Calu3 (cell line): ENCODE measurements at regions not wholly inside any gene's neighbourhood (a gene's known extent, or its start where the extent isn't known, plus 50 kb on each side); places are given as distances from the start of the nearest gene placed in this dataset.
"Not testable (repeated sequence)": the region's sequence is repeated elsewhere in the genome, so short reads cannot be mapped to it uniquely, and the experiment has no call there.

Source experiments
- BruUV-seq: library from RNA; stranded (reverse); fragments of 400-500 nt; replicated peaks from 2 replicates; lab custom pipeline; 2021; lab: Mats Ljungman, UMichigan
- CTCF ChIA-PET: fragments of 300-600 bp; sonication (Branson Sonifier 250); formaldehyde crosslinking; loops from one replicate; lab custom pipeline; 2022; ENCODE audit warnings: antibody characterized with exemption; lab: Charles Lee
- DNase-seq: peaks from one replicate; pipeline ENCODE4 v3.0.0; 2022
- H3K27ac Mint-ChIP-seq: one replicate; pipeline ENCODE4 v1.8.0; 2022; ENCODE audit warnings: mixed read lengths; ENCODE audit not compliant: unreplicated experiment
- H3K27me3 Mint-ChIP-seq: one replicate; pipeline ENCODE4 v1.8.0; 2022; ENCODE audit warnings: mixed read lengths; ENCODE audit not compliant: unreplicated experiment
- H3K36me3 Mint-ChIP-seq: one replicate; pipeline ENCODE4 v1.8.0; 2022; ENCODE audit warnings: mild to moderate bottlenecking, moderate library complexity, mixed read lengths; ENCODE audit not compliant: insufficient read depth, unreplicated experiment
- H3K4me1 Mint-ChIP-seq: one replicate; pipeline ENCODE4 v1.8.0; 2022; ENCODE audit warnings: mild to moderate bottlenecking, low read depth, mixed read lengths; ENCODE audit not compliant: unreplicated experiment
- H3K4me3 Mint-ChIP-seq: one replicate; pipeline ENCODE4 v1.8.0; 2022; ENCODE audit warnings: mild to moderate bottlenecking, low read depth, moderate library complexity, mixed read lengths; ENCODE audit not compliant: unreplicated experiment
- H3K9me3 Mint-ChIP-seq: one replicate; pipeline ENCODE4 v1.8.0; 2022; ENCODE audit warnings: low read depth, mixed read lengths; ENCODE audit not compliant: unreplicated experiment
- intact Hi-C: fragments of 100-400 bp; cut with micrococcal nuclease; formaldehyde crosslinking; loops from one replicate; pipeline ENCODE4 v1.10.0; 2022; ENCODE audit not compliant: unreplicated experiment
- TF ChIP-seq, protein P1 (sequence below): fragments of 200-600 bp; IDR thresholded peaks from one replicate; pipeline ENCODE4 v1.8.0; 2022; ENCODE audit warnings: antibody characterized with exemption; ENCODE audit not compliant: unreplicated experiment

DNA sequence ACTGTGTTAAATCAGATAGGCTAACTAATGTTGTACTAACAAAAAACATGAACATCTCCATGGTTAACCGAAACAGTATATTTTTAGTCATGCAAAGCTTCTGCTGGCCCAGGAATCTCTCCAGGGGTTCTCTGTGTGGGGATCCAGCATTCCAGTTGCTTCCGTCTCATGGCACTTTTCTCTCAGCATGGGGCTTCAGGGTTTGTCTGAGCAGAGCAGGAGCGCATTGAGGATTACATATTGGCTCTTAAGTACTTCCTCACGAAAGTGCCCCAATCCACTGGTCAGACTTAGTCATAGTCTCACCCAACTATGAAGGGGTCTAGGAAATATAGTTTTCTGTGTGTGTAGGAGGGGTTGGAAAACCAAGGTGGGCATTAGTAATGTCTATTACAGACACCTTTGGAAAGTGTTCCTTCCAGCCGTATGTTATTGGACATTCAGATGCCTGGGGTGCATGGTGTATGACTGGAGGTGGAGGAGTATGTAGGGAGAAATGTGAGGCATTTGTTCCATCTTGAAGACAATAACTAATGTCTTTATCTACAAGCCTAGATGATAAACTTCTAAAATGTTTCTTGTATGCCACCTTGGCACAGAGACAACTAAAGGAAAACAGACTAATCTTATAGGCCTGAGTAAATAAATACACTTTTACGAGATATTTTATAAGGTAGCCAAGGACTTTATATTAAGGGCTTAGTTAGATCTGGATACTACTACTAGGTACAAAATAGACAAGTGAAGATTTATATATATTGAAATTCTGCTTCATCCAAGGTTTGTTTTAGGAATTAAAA lies 123.8 kb upstream of the ZEB2 start:
- no TSS peak for BruUV-seq
- H3K36me3 Mint-ChIP-seq: no peaks in the 10 kb centered on the region

DNA sequence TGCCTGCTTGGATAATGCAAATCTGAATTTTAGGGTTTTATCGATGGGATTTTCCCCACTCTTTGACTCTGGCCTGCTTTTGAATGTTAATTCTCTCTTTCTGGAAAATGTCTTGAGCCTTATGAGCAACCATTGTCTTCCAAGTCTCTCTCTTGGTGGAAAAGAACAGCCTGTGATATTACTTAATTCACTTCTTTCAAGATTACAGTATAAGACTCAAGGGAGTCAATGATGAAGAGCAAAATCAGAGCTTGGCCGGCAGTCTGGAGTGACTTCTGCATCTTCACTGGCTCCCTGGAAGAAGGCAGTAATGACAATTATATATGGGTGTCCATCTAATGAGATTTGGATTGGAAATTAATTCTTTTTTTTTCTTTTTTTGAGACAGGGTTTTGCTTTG lies 122.9 kb upstream of the ZEB2 start:
- no TSS peak for BruUV-seq
- CTCF ChIA-PET: interaction anchor here (0.6 kb wide), 1 partner anchor 1466 kb away, joined by 3 read pairs; no protein-coding TSS in a partner anchor
- H3K4me1 Mint-ChIP-seq: no peaks in the 10 kb centered on the region

More for the DNA sequence above, 123.8 kb upstream of the ZEB2 start:
- DNase-seq: no peak
- Mint-ChIP-seq H3K4me1 (no peaks in the 10 kb centered on the region), H3K4me3 (no peak overlapping the region), H3K27me3 (no peaks in the 10 kb centered on the region), H3K27ac (no peak overlapping the region), H3K9me3 (no peaks in the 10 kb centered on the region)
- TF ChIP-seq, protein P1, sequence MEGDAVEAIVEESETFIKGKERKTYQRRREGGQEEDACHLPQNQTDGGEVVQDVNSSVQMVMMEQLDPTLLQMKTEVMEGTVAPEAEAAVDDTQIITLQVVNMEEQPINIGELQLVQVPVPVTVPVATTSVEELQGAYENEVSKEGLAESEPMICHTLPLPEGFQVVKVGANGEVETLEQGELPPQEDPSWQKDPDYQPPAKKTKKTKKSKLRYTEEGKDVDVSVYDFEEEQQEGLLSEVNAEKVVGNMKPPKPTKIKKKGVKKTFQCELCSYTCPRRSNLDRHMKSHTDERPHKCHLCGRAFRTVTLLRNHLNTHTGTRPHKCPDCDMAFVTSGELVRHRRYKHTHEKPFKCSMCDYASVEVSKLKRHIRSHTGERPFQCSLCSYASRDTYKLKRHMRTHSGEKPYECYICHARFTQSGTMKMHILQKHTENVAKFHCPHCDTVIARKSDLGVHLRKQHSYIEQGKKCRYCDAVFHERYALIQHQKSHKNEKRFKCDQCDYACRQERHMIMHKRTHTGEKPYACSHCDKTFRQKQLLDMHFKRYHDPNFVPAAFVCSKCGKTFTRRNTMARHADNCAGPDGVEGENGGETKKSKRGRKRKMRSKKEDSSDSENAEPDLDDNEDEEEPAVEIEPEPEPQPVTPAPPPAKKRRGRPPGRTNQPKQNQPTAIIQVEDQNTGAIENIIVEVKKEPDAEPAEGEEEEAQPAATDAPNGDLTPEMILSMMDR: no peak
- CTCF ChIA-PET: interaction anchor here (0.6 kb wide), 1 partner anchor 69 kb away, joined by 4 read pairs; no protein-coding TSS in a partner anchor
- intact Hi-C loops: no loop called here

DNA sequence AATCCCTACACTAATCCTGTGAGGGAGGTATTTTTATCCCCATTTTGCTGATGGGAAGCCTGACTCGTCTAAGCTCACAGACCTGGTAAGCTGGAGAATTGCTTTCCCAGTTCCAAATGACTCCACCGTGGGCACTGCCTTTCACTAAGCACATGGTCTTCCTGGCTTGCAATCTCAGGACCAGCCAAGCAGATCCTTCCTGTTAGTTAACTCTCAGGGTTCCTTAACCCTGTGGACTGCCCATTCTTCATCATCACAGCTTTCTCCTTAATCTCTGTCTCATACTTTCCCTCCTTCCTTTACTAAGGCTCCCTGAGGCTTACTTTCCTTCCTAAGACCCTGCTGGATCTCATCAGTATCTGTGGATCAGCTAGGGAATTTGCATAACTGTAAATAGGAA lies 122.2 kb upstream of the ZEB2 start:
- no TSS peak for BruUV-seq
- DNase-seq: no peak
- Mint-ChIP-seq H3K36me3 (no peaks in the 10 kb centered on the region), H3K9me3 (no peaks in the 10 kb centered on the region), H3K27me3 (no peaks in the 10 kb centered on the region), H3K4me1 (no peaks in the 10 kb centered on the region), H3K4me3 (no peak overlapping the region), H3K27ac (no peak overlapping the region)
- intact Hi-C loops: no loop called here
- CTCF ChIA-PET: no interaction called here
- TF ChIP-seq, protein P1: no peak

More for the DNA sequence above, 122.9 kb upstream of the ZEB2 start:
- TF ChIP-seq, protein P1: no peak
- Mint-ChIP-seq H3K27ac (no peak overlapping the region), H3K9me3 (no peaks in the 10 kb centered on the region), H3K36me3 (no peaks in the 10 kb centered on the region), H3K27me3 (no peaks in the 10 kb centered on the region), H3K4me3 (no peak overlapping the region)
- intact Hi-C loops: no loop called here
- DNase-seq: no peak

DNA sequence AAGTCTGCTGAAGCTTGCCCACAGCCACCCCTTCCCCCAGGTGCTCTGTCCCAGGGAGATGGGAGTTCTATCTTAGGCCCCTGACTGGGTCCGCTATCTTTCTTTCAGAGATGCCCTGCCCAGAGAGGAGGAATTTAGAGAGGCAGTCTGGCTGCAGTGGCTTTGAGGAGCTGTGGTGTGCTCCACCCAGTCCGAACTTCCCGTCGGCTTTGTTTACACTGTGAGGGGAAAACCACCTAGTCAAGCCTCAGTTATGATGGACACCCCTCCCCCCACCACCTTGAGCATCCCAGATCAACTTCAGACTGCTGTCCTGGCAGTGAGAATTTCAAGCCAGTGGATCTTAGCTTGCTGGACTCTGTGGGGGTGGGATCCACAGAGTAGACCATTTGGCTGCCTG lies 118.3 kb upstream of the ZEB2 start:
- H3K27me3 Mint-ChIP-seq, H3K4me1 Mint-ChIP-seq, intact Hi-C loops, H3K27ac Mint-ChIP-seq, BruUV-seq, H3K9me3 Mint-ChIP-seq, DNase-seq, H3K36me3 Mint-ChIP-seq, H3K4me3 Mint-ChIP-seq: not testable (repeated sequence)
- CTCF ChIA-PET: interaction anchor here (0.6 kb wide), 2 partner anchors 28 to 1022 kb away, joined by 4 to 6 read pairs; no protein-coding TSS in a partner anchor

DNA sequence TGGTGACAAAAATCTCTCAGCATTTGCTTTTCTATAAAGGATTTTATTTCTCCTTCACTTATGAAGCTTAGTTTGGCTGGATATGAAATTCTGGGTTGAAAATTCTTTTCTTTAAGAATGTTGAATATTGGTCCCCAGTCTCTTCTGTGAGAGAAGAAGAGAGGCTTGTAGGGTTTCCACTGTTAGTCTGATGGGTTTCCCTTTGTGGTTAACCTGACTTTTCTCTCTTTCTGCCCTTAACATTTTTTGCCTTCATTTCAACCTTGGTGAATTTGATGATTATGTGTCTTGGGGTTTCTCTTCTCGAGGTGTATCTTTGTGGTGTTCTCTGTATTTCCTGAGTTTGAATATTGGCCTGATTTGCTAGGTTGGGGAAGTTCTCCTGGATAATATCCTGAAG lies 116.9 kb upstream of the ZEB2 start:
- H3K4me1 Mint-ChIP-seq, H3K27me3 Mint-ChIP-seq, BruUV-seq, H3K27ac Mint-ChIP-seq, H3K36me3 Mint-ChIP-seq, H3K9me3 Mint-ChIP-seq, intact Hi-C loops, CTCF ChIA-PET, DNase-seq, H3K4me3 Mint-ChIP-seq: not testable (repeated sequence)
